ENCODE measurements at regions not wholly inside any gene's neighbourhood (a gene's known extent, or its start where the extent isn't known, plus 50 kb on each side); places are given as distances from the start of the nearest gene placed in this dataset.

DNA sequence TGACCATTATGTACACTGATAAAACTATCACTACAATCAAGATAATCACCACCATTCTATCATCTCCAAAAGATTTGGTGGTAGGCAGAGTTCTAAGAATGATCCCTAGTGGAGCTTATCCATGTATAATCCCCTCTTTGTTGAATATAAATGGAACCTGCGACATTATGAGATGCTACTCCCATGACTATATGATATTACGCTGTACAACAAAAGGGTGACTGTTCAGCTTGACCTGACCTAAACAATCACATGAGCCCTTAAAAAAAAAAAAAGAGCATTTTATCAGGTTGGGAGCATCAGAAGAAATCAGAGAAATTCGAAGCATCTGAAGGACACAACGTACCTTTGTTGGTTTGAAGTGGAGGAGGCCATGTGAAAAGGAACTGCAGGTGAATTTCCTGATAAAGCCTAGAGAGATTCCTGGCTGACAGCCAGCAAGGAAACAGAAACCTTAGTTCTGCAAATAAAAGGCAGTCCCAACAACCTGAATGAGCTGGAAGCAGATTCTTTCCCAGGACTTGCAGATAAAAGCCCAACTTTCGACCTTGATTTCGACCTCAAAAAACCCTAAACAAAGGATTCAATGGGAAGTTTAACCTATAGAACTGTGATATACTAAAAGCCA, 270.7 kb downstream of the ADRA2A start:
- 77% methylated on average over 6 of the region's 6 CpGs for WGBS
- Histone ChIP-seq H3K9me3 (no peaks in the 10 kb centered on the region), H3K27ac (no peak overlapping the region), H3K27me3 (no peaks in the 10 kb centered on the region), H3K4me3 (no peak overlapping the region), H3K36me3 (no peaks in the 10 kb centered on the region), H3K4me1 (no peaks in the 10 kb centered on the region)
- no peak for DNase-seq (ENCODE audit: low spot score in 2 of 2)
- TF ChIP-seq POLR2AphosphoS5 (IDR thresholded peaks at IDR 0.05) (no peak), POLR2A (IDR thresholded peaks at IDR 0.05) (no peak), EP300 (IDR thresholded peaks at IDR 0.05) (no peak), CTCF (IDR thresholded peaks at IDR 0.05) (no peak)

- H3K4me1 ChIP-seq: no peaks in the 10 kb centered on the region
- 87% methylated on average over 4 of the region's 4 CpGs for whole genome bisulfite sequencing
- DNase-seq (ENCODE audit: low spot score in 2 of 2): no peak
- TF ChIP-seq CTCF (IDR thresholded peaks at IDR 0.05) (no peak), EP300 (IDR thresholded peaks at IDR 0.05) (no peak), POLR2AphosphoS5 (IDR thresholded peaks at IDR 0.05) (no peak), POLR2A (IDR thresholded peaks at IDR 0.05) (no peak)
- H3K36me3 ChIP-seq: no peaks in the 10 kb centered on the region
- H3K27me3 ChIP-seq: no peaks in the 10 kb centered on the region
- H3K9me3 ChIP-seq: no peaks in the 10 kb centered on the region
- no peak overlapping the region for H3K4me3 ChIP-seq
- no peak overlapping the region for H3K27ac ChIP-seq
These were observed 271.2 kb downstream of the ADRA2A start for GRCh38 chr10:111348076-111348475.

- H3K27ac ChIP-seq: no peak overlapping the region
- no peak for DNase-seq (ENCODE audit: low spot score in 2 of 2)
- no peak overlapping the region for H3K4me3 ChIP-seq
- H3K27me3 ChIP-seq: no peaks in the 10 kb centered on the region
- no peaks in the 10 kb centered on the region for H3K4me1 ChIP-seq
- WGBS: 95% methylated on average over 1 of the region's 1 CpG
- no peaks in the 10 kb centered on the region for H3K36me3 ChIP-seq
- no peak for TF ChIP-seq CTCF (IDR thresholded peaks at IDR 0.05)
- no peak for TF ChIP-seq POLR2AphosphoS5 (IDR thresholded peaks at IDR 0.05)
- no peak for TF ChIP-seq POLR2A (IDR thresholded peaks at IDR 0.05)
- no peak for TF ChIP-seq EP300 (IDR thresholded peaks at IDR 0.05)
- no peaks in the 10 kb centered on the region for H3K9me3 ChIP-seq
These were observed 278.0 kb downstream of the ADRA2A start for GRCh38 chr10:111354859-111355258.

GRCh38 chr10:111356571-111356970, 279.7 kb downstream of the ADRA2A start:
- H3K9me3 ChIP-seq: no peaks in the 10 kb centered on the region
- DNase-seq (ENCODE audit: low spot score in 2 of 2): no peak
- H3K27me3 ChIP-seq: no peaks in the 10 kb centered on the region
- no peaks in the 10 kb centered on the region for H3K36me3 ChIP-seq
- TF ChIP-seq POLR2AphosphoS5 (IDR thresholded peaks at IDR 0.05) (no peak), POLR2A (IDR thresholded peaks at IDR 0.05) (no peak), EP300 (IDR thresholded peaks at IDR 0.05) (no peak), CTCF (IDR thresholded peaks at IDR 0.05) (no peak)
- H3K27ac ChIP-seq: no peak overlapping the region
- H3K4me3 ChIP-seq: no peak overlapping the region
- WGBS: 68% methylated on average over 3 of the region's 3 CpGs
- no peaks in the 10 kb centered on the region for H3K4me1 ChIP-seq

GRCh38 chr10:111357859-111358258, 281.0 kb downstream of the ADRA2A start:
- WGBS: 68% methylated on average over 1 of the region's 1 CpG
- H3K27me3 ChIP-seq: no peaks in the 10 kb centered on the region
- H3K4me3 ChIP-seq: no peak overlapping the region
- H3K27ac ChIP-seq: no peak overlapping the region
- no peak for DNase-seq (ENCODE audit: low spot score in 2 of 2)
- H3K9me3 ChIP-seq: no peaks in the 10 kb centered on the region
- TF ChIP-seq POLR2AphosphoS5 (IDR thresholded peaks at IDR 0.05) (no peak), POLR2A (IDR thresholded peaks at IDR 0.05) (no peak), CTCF (IDR thresholded peaks at IDR 0.05) (no peak), EP300 (IDR thresholded peaks at IDR 0.05) (no peak)
- H3K4me1 ChIP-seq: no peaks in the 10 kb centered on the region
- no peaks in the 10 kb centered on the region for H3K36me3 ChIP-seq
